ENCODE measurements at regions not wholly inside any gene's neighbourhood (a gene's known extent, or its start where the extent isn't known, plus 50 kb on each side); places are given as distances from the start of the nearest gene placed in this dataset.

DNA sequence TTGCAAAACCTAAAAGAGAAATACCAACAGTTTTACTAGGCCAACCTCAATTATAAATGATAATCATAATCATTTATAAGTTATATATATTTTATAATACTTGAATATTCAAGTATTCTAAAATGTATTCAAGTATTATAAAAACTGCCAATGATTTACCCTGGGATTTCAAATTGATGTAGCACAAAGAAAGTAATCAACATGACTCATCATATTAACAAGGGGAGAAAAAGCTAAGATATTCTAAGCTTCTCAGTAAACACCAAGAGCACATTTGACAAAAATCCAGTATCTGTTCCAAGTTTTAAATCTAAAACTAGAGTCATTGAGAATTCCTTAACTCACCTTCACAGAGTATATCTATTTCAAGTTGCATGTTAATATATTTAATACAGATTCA is 56.1 kb downstream of the CAPZA3 start:
- ATAC-seq: no peak
- DNase-seq: no peak
- Mint-ChIP-seq H3K4me1 (no peaks in the 10 kb centered on the region), H3K9me3 (peaks cover 2 to 6% of the 10 kb centered on the region in 2 donors), H3K36me3 (no peaks in the 10 kb centered on the region), H3K27me3 (ENCODE audit: low read depth in 2 of 2) (no peaks in the 10 kb centered on the region), H3K4me3 (no peak overlapping the region), H3K27ac (no peak overlapping the region)
- Histone ChIP-seq H3K9me3 (ENCODE audit: control insufficient read depth, insufficient read depth, low read length) (no peaks in the 10 kb centered on the region), H3K27me3 (ENCODE audit: control insufficient read depth, insufficient read depth, low read length) (no peaks in the 10 kb centered on the region), H3K36me3 (ENCODE audit: control insufficient read depth, insufficient read depth, low read length) (no peaks in the 10 kb centered on the region), H3K4me3 (ENCODE audit: low read length) (no peak overlapping the region), H3K27ac (ENCODE audit: low read length) (no peak overlapping the region), H3K4me1 (ENCODE audit: control insufficient read depth, insufficient read depth, low read length) (no peaks in the 10 kb centered on the region)
- intact Hi-C loops (cut with micrococcal nuclease): no loop called here
- TF ChIP-seq, protein P1, sequence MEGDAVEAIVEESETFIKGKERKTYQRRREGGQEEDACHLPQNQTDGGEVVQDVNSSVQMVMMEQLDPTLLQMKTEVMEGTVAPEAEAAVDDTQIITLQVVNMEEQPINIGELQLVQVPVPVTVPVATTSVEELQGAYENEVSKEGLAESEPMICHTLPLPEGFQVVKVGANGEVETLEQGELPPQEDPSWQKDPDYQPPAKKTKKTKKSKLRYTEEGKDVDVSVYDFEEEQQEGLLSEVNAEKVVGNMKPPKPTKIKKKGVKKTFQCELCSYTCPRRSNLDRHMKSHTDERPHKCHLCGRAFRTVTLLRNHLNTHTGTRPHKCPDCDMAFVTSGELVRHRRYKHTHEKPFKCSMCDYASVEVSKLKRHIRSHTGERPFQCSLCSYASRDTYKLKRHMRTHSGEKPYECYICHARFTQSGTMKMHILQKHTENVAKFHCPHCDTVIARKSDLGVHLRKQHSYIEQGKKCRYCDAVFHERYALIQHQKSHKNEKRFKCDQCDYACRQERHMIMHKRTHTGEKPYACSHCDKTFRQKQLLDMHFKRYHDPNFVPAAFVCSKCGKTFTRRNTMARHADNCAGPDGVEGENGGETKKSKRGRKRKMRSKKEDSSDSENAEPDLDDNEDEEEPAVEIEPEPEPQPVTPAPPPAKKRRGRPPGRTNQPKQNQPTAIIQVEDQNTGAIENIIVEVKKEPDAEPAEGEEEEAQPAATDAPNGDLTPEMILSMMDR (IDR thresholded peaks at IDR 0.05): no peak

DNA sequence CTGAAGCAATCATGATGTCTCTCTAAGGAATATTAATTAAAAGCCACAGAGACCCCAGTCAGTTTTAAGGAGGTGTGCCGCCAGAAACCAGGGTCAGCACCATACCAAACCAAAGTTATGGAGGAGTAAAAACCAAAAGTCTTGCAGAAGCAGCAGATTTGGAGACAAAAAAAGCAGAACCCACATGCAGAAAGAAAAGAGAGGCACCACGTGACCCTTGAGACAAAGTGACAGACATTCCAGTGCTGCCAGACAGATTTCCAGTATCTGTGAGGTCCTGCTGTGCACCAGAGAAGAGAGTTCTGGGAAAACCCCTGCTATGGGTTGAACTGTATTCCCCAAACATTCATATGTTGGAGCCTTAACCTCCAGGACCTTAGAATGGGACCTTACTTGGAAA is 59.7 kb downstream of the CAPZA3 start:
- Mint-ChIP-seq H3K4me3 (no peak overlapping the region), H3K9me3 (peaks cover 2% of the 10 kb centered on the region in 2 donors), H3K27ac (no peak overlapping the region), H3K36me3 (no peaks in the 10 kb centered on the region), H3K4me1 (no peaks in the 10 kb centered on the region), H3K27me3 (ENCODE audit: low read depth in 2 of 2) (no peaks in the 10 kb centered on the region)
- H3K36me3 ChIP-seq (ENCODE audit: control insufficient read depth, insufficient read depth, low read length): no peaks in the 10 kb centered on the region
- intact Hi-C loops (cut with micrococcal nuclease): no loop called here
- H3K4me1 ChIP-seq (ENCODE audit: control insufficient read depth, insufficient read depth, low read length): no peaks in the 10 kb centered on the region
- ATAC-seq (no peak), DNase-seq (no peak)
- no peaks in the 10 kb centered on the region for H3K9me3 ChIP-seq (ENCODE audit: control insufficient read depth, insufficient read depth, low read length)
- H3K27ac ChIP-seq (ENCODE audit: low read length): no peak overlapping the region
- TF ChIP-seq, protein P1 (IDR thresholded peaks at IDR 0.05): no peak
- 79% methylated on average over 2 of the region's 2 CpGs for WGBS (ENCODE audit: insufficient coverage)
- no peaks in the 10 kb centered on the region for H3K27me3 ChIP-seq (ENCODE audit: control insufficient read depth, insufficient read depth, low read length)
- no peak overlapping the region for H3K4me3 ChIP-seq (ENCODE audit: low read length)

DNA sequence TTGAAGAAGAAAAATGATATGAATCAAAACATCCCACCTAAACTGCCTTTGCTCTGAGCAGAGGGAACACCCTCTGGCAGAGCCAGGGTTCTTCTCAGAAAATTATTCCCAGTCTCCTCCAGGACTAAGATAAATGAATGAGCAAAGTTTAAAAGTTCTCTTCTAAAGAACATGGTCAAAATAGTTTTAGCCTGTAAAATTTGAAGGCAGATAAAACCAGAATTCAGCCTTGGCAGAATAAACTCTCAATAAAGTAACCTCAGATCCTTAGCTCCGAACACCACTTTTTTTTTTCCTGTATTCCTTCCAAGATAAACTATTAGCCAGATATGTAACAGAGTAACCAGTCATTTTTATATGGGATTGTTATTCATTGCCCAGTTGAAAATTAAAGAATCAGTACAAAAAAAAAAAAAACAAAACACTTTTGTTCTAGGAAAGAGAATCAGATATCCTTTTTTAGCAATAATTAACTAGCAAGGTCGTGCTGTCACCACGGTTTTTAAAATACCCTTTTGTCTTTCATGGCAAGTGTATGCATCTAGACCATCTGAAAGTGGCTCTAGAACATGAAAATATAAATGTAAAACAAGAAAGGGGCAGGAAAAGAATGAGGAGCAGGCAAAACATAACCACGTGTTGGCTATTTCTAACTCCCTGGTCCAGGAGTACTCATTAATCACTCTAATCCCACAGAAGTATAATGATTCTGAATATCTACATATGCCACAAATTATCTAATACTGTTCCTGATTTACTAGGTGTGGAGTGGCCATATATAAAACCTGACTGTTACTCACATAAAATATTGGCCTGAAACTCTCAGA is 60.8 kb downstream of the CAPZA3 start:
- no peak for DNase-seq
- no peak overlapping the region for H3K4me3 ChIP-seq (ENCODE audit: low read length)
- H3K4me1 ChIP-seq (ENCODE audit: control insufficient read depth, insufficient read depth, low read length): no peaks in the 10 kb centered on the region
- H3K4me1 Mint-ChIP-seq: no peaks in the 10 kb centered on the region
- no peaks in the 10 kb centered on the region for H3K27me3 ChIP-seq (ENCODE audit: control insufficient read depth, insufficient read depth, low read length)
- no peaks in the 10 kb centered on the region for H3K9me3 ChIP-seq (ENCODE audit: control insufficient read depth, insufficient read depth, low read length)
- no peaks in the 10 kb centered on the region for H3K36me3 ChIP-seq (ENCODE audit: control insufficient read depth, insufficient read depth, low read length)
- H3K4me3 Mint-ChIP-seq: no peak overlapping the region
- 66% methylated on average over 3 of the region's 4 CpGs for WGBS (ENCODE audit: insufficient coverage)
- intact Hi-C loops (cut with micrococcal nuclease): no loop called here
- no peaks in the 10 kb centered on the region for H3K27me3 Mint-ChIP-seq (ENCODE audit: low read depth in 2 of 2)
- H3K27ac ChIP-seq (ENCODE audit: low read length): no peak overlapping the region
- peaks cover 2% of the 10 kb centered on the region in 2 donors for H3K9me3 Mint-ChIP-seq
- no peaks in the 10 kb centered on the region for H3K36me3 Mint-ChIP-seq
- H3K27ac Mint-ChIP-seq: no peak overlapping the region
- TF ChIP-seq, protein P1 (IDR thresholded peaks at IDR 0.05): no peak
- no peak for ATAC-seq

DNA sequence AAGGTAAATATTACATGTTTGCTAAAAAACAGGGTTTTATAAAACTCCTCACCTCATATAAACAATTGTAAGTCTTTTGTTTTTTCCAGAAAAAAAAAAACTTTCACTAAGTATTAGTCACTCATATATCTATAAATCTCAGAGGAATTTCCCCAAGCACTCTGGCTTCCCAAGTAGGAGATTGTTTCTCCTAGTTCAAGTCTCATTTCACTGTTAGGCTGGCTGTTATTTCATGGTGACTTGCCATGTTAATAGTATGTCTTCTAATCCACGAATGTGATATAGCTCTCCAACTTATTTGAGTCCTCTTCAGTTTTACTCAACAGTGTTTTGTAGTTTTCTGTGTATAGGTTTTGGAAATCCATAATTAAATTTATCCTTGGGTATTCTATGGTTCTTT is 61.6 kb downstream of the CAPZA3 start:
- Mint-ChIP-seq H3K27ac (no peak overlapping the region), H3K27me3 (ENCODE audit: low read depth in 2 of 2) (no peaks in the 10 kb centered on the region), H3K4me1 (no peaks in the 10 kb centered on the region), H3K9me3 (peaks cover 2% of the 10 kb centered on the region in 2 donors), H3K4me3 (no peak overlapping the region), H3K36me3 (no peaks in the 10 kb centered on the region)
- H3K36me3 ChIP-seq (ENCODE audit: control insufficient read depth, insufficient read depth, low read length): no peaks in the 10 kb centered on the region
- DNase-seq: no peak
- H3K27me3 ChIP-seq (ENCODE audit: control insufficient read depth, insufficient read depth, low read length): no peaks in the 10 kb centered on the region
- H3K4me1 ChIP-seq (ENCODE audit: control insufficient read depth, insufficient read depth, low read length): no peaks in the 10 kb centered on the region
- H3K9me3 ChIP-seq (ENCODE audit: control insufficient read depth, insufficient read depth, low read length): no peaks in the 10 kb centered on the region
- ATAC-seq: no peak
- no peak overlapping the region for H3K4me3 ChIP-seq (ENCODE audit: low read length)
- intact Hi-C loops (cut with micrococcal nuclease): no loop called here
- no CpG with 5 or more reads among the region's 1 CpG for WGBS (ENCODE audit: insufficient coverage)
- TF ChIP-seq, protein P1 (IDR thresholded peaks at IDR 0.05): no peak
- H3K27ac ChIP-seq (ENCODE audit: low read length): no peak overlapping the region

Measured in natural killer cell (primary cell).